GM23248 (cell line): ENCODE measurements at regions not wholly inside any gene's neighbourhood (a gene's known extent, or its start where the extent isn't known, plus 50 kb on each side); places are given as distances from the start of the nearest gene placed in this dataset.
"Not testable (repeated sequence)": the region's sequence is repeated elsewhere in the genome, so short reads cannot be mapped to it uniquely, and the experiment has no call there.

Source experiments
- DNase-seq: peaks from one replicate; pipeline ENCODE4 v3.0.0-alpha.2; 2015
- H2AFZ ChIP-seq: fragments of 200-600 bp; sonication (generic); 2 replicates; pipeline ENCODE4 v1.6.1; 2016; ENCODE audit warnings: antibody characterized with exemption
- H3F3A ChIP-seq: fragments of 200-600 bp; sonication (generic); 2 replicates; pipeline ENCODE4 v1.6.1; 2016; ENCODE audit warnings: mild to moderate bottlenecking, antibody characterized with exemption, mixed run types; ENCODE audit not compliant: insufficient read depth
- H3K27ac ChIP-seq: fragments of 200-600 bp; sonication (generic); 2 replicates; pipeline ENCODE4 v1.5.1; 2016; ENCODE audit warnings: mild to moderate bottlenecking
- H3K27me3 ChIP-seq: fragments of 200-600 bp; sonication (generic); replicated peaks from 2 replicates; pipeline ENCODE4 v1.6.1; 2016; ENCODE audit warnings: mild to moderate bottlenecking; ENCODE audit not compliant: insufficient read depth
- H3K36me3 ChIP-seq: fragments of 200-600 bp; sonication (generic); 2 replicates; pipeline ENCODE4 v1.6.1; 2016; ENCODE audit warnings: low read depth, mild to moderate bottlenecking
- H3K4me1 ChIP-seq: fragments of 200-600 bp; sonication (generic); 2 replicates; pipeline ENCODE4 v1.6.1; 2016; ENCODE audit warnings: mild to moderate bottlenecking; ENCODE audit not compliant: insufficient read depth
- H3K4me2 ChIP-seq: fragments of 200-600 bp; sonication (generic); one replicate; pipeline ENCODE4 v1.6.1; 2016; ENCODE audit warnings: mild to moderate bottlenecking; ENCODE audit not compliant: unreplicated experiment
- H3K4me3 ChIP-seq: fragments of 200-600 bp; sonication (generic); 2 replicates; pipeline ENCODE4 v1.5.1; 2016; ENCODE audit warnings: mild to moderate bottlenecking
- H3K79me2 ChIP-seq: fragments of 200-600 bp; sonication (generic); 2 replicates; pipeline ENCODE4 v1.6.1; 2016; ENCODE audit warnings: mild to moderate bottlenecking; ENCODE audit not compliant: insufficient read depth
- H3K9ac ChIP-seq: fragments of 200-600 bp; sonication (generic); 2 replicates; pipeline ENCODE4 v1.6.1; 2016; ENCODE audit warnings: mild to moderate bottlenecking
- H3K9me2 ChIP-seq: fragments of 200-600 bp; sonication (generic); 2 replicates; pipeline ENCODE4 v1.6.1; 2016; ENCODE audit warnings: mixed run types, mild to moderate bottlenecking, moderate library complexity; ENCODE audit not compliant: insufficient read depth
- H3K9me3 ChIP-seq: fragments of 200-600 bp; sonication (generic); one replicate; pipeline ENCODE4 v1.6.1; 2017; ENCODE audit warnings: low read depth
- H4K20me1 ChIP-seq: fragments of 200-600 bp; sonication (generic); 2 replicates; pipeline ENCODE4 v1.6.0; 2016; ENCODE audit not compliant: insufficient read depth
- EZH2 ChIP-seq: fragments of 200-600 bp; sonication (generic); IDR thresholded peaks from 2 replicates; pipeline ENCODE4 v1.6.1; 2018; ENCODE audit warnings: antibody characterized with exemption, mild to moderate bottlenecking; ENCODE audit not compliant: insufficient read depth, poor library complexity, severe bottlenecking
- EZH2phosphoT487 ChIP-seq: fragments of 200-600 bp; sonication (generic); IDR thresholded peaks from 2 replicates; pipeline ENCODE4 v1.6.1; 2018; ENCODE audit warnings: antibody characterized with exemption, moderate library complexity, mild to moderate bottlenecking, low read depth; ENCODE audit not compliant: insufficient read depth
- WGBS, 2 experiments: methylation state at CpG; one replicate each; pipeline ENCODE4 v1.1.6; 2015 to 2017; ENCODE audit warnings: low lambda C conversion rate in 2 of 2, low coverage in 1 of 2; ENCODE audit errors: missing lambda C conversion rate in 2 of 2; 5-methylcytosine and 5-hydroxymethylcytosine counted together
- in situ Hi-C: fragments of 300-500 bp; cut with MboI; formaldehyde crosslinking; loops from 2 replicates; pipeline ENCODE4 v1.15.0; 2020

DNA sequence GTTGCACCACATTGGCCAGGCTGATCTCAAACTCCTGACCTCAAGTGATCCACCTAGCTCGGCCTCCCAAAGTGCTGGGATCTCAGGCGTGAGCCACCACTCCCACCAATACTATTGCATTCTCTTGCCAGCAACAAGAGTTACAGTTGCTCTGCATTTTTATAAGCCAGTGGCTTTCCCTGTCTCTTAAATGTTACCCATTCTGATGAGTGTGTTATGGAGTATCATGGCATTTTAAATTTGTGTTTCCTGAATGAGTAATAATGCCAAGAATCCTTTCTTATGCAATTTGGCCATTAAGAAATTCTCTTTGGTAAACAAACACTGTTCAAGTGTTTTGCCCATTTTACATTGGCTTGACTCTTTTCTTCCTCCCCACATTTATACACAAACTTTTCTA lies 163.0 kb downstream of the PPIAL4G start:
- WGBS, 2 experiments = 60 to 63% methylated on average over 2 of the region's 2 CpGs
- H3K79me2 ChIP-seq, DNase-seq, H3K27ac ChIP-seq, H3K4me1 ChIP-seq, H3K9ac ChIP-seq, H4K20me1 ChIP-seq, H3K9me3 ChIP-seq, in situ Hi-C loops, H3K4me2 ChIP-seq, H3K36me3 ChIP-seq, H3K9me2 ChIP-seq, H3K4me3 ChIP-seq, H2AFZ ChIP-seq, H3F3A ChIP-seq: not testable (repeated sequence)
- peaks cover 21% of the 10 kb centered on the region for H3K27me3 ChIP-seq

DNA sequence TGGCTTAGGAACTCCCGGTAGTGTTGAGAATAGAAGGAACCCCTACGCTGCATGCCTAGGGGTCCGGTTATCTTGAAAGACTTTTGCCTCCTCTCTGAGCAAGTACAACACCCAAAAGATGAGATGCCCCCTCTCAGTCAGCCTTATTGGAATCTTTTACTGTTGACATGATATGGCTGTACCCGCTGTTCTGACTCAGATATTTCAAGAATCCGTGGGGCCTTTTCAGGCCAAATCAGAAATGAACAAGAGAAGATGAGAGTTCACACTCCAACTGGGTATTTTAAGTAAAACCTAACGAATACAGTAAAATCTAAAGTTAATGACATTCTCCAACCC lies 164.2 kb downstream of the PPIAL4G start:
- no peak overlapping the region for H2AFZ ChIP-seq
- H3K4me3 ChIP-seq = no peak overlapping the region
- no peak overlapping the region for H3K27ac ChIP-seq
- no peaks in the 10 kb centered on the region for H3K9me3 ChIP-seq
- H3K4me1 ChIP-seq = no peaks in the 10 kb centered on the region; the same call in 1 of the 2 replicates
- H3F3A ChIP-seq = 0 out of 2 replicates have a peak, but pooled peaks cover 4% of the 10 kb centered on the region
- no peaks in the 10 kb centered on the region for H3K9me2 ChIP-seq
- no peak overlapping the region for H3K9ac ChIP-seq
- H3K4me2 ChIP-seq = no peak overlapping the region
- in situ Hi-C loops = no loop called here
- H3K27me3 ChIP-seq = peaks cover 21% of the 10 kb centered on the region
- no peaks in the 10 kb centered on the region for H3K36me3 ChIP-seq
- 67 to 78% methylated on average over 6 of the region's 6 CpGs for WGBS, 2 experiments
- no peaks in the 10 kb centered on the region for H4K20me1 ChIP-seq
- TF ChIP-seq EZH2phosphoT487 (no peak), EZH2 (no peak)
- H3K79me2 ChIP-seq = no peaks in the 10 kb centered on the region
- no peak for DNase-seq

DNA sequence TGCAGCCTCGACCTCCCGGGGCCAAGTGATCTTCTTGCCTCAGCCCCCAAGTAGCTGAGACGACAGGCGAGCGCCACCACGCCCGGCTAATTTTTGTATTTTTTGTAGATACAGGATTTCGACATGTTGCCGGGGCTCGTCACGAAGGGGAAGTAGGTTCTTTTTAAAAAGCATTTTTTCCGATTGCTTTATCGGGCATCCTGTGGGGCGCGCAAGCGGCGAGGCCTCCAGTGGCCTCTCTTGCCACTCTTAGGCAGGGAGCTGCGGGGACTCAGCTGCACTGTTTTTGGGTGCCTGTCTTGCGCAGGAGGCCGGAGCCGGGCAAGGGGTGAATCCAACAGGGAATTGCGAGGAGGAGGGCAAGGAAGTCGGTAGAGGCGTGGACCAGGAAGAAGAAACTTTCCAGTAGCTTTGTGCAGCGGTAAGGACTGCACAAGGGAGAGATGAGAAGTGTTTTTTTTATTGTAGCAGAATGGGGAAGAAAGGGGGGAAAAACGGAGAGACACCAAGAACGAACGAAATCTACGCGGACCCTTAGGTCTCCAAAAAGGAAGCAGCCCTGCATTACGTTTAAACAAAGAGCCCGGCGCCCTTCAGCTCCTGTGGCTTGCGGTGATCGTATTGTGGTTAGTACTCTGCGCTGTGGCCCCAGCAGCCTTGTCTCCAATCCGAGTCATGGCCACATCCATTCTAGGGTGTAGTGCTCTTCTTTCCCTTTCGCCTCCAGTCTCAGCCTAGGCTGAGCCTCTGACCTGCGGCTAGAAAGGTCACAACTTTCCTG lies 164.8 kb downstream of the PPIAL4G start:
- Histone ChIP-seq H3K9me3 (no peaks in the 10 kb centered on the region), H3K27me3 (peaks cover 21% of the 10 kb centered on the region), H3K27ac (no peak overlapping the region), H3K36me3 (no peaks in the 10 kb centered on the region), H4K20me1 (no peaks in the 10 kb centered on the region), H3K4me2 (peak overlapping the region; percentile 44), H3K9ac (0 out of 2 replicates have a peak overlapping the region, but pooled peaks have one; percentile 5), H2AFZ (peak overlapping the region; percentile 68), H3K9me2 (no peaks in the 10 kb centered on the region), H3F3A (0 out of 2 replicates have a peak, but pooled peaks cover 4% of the 10 kb centered on the region), H3K79me2 (no peaks in the 10 kb centered on the region), H3K4me1 (no peaks in the 10 kb centered on the region; the same call in 1 of the 2 replicates), H3K4me3 (peak overlapping the region; percentile 53)
- DNase-seq = peak; percentile 32
- WGBS, 2 experiments = 28 to 31% methylated on average over 39 of the region's 39 CpGs
- TF ChIP-seq EZH2phosphoT487 (no peak), EZH2 (no peak)
- in situ Hi-C loops = no loop called here

DNA sequence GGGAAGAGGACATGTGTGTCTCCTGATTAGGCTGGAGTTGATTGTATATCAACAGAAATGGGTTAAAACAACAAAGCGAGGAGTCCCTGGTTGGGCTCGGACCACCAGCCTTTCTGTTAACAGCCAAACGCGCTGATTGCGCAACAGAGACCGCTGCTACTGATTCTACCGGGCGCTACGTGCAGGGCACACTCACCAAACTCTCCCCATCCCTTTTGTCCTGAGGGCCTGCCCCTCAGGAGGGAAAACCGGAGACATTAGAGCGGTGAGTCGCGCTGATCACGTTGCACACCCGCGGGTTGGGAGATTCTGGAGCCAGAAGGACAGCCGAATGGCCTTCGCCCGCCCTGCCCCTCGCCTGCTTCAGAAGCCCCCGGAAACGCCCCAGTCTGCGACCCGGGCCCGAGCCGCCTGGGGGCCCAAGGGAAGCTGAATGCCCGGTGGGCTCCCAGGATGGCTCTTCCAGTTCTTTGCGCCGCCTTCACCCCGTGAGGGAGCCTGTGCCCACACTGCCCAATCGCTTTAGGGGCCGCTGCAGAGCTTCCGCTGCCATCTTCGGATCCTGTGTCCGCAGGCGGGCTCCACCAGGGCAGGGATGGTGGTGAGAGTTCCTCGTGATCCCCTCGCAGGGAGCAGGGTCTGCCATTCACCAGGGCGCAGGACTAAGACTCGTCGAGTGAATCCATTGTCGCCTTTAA lies 165.4 kb upstream of the NBPF11 start:
- no peak overlapping the region for H3K27ac ChIP-seq
- no peaks in the 10 kb centered on the region for H3K9me2 ChIP-seq
- H4K20me1 ChIP-seq = no peaks in the 10 kb centered on the region
- H2AFZ ChIP-seq = peak overlapping the region; percentile 68
- H3K27me3 ChIP-seq = peaks cover 23% of the 10 kb centered on the region
- no peaks in the 10 kb centered on the region for H3K79me2 ChIP-seq
- H3K36me3 ChIP-seq = no peaks in the 10 kb centered on the region
- DNase-seq = no peak
- in situ Hi-C loops = no loop called here
- H3K4me2 ChIP-seq = peak overlapping the region; percentile 44
- TF ChIP-seq EZH2 = no peak
- TF ChIP-seq EZH2phosphoT487 = no peak
- no peak overlapping the region for H3K9ac ChIP-seq
- H3K4me3 ChIP-seq = peak overlapping the region; percentile 53
- H3F3A ChIP-seq = 0 out of 2 replicates have a peak, but pooled peaks cover 4% of the 10 kb centered on the region
- no peaks in the 10 kb centered on the region for H3K9me3 ChIP-seq
- no peaks in the 10 kb centered on the region; the same call in 1 of the 2 replicates for H3K4me1 ChIP-seq
- WGBS, 2 experiments = 44 to 51% methylated on average over 33 to 34 of the region's 42 CpGs
